ENCODE measurements at regions not wholly inside any gene's neighbourhood (a gene's known extent, or its start where the extent isn't known, plus 50 kb on each side); places are given as distances from the start of the nearest gene placed in this dataset.
"Not testable (repeated sequence)": the region's sequence is repeated elsewhere in the genome, so short reads cannot be mapped to it uniquely, and the experiment has no call there.

DNA sequence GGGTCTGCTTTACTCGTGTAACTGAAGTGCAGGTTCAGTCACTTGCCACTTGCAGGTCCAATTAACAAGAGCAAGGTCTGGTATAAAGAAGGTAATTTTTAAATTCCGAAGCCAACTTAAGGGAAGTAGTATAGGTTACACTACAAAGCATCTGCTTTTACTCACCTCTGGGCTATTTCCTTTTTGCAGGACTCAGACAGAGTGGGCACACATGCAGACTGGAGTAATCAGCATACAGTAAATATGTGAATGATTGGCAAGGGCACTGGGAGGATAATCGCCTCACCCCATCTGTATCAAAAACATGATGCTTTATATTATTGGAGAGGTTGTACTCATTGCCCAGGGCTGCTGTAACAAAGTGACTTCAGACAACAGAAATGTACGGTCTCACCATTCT, 160.1 kb upstream of the CDH5 start:
- no peak for DNase-seq (ENCODE audit: low spot score)

DNA sequence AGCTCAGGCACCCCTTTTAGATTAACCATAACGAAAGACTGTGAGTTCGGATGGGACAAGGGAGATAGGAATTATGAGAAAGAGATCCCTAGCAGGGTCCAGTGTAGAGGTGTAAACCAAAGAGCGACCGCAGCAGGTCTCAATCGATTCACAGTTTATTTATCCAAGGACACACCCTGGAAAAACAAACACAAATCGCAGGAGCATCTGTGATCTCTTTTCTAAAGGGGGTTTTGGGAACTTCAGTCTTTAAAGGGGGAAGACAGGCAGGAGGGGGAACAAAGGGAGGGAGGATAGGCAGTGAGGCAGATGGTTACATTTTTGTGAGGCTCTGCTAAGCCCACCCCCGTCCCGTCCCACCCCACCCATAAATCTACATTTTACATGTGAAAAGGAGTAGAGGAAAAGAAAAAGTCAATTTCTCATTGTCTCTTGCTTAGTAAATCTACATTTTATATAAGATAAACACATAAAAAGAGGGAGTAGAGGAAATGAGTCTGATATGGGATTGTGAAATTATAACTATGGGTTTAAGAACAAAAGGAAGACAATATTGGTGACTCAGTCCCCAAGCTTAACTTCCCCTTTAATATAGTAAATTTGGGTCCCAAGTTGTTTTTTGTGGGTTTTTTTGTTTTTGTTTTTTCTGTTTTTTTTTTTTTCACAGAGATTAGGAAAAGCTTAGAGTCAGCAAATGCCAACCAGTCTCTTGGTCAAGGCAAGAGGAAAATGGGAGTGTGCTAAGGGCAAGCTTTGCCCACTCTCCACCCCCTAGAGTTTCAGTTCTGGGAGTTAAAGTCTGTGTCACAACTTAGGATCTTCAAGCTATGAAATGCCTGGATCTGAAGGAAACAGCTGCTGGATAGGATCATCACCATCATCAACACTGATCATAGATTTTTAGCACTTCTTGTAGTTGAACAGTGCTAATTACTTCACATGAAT, 160.9 kb upstream of the CDH5 start:
- DNase-seq (ENCODE audit: low spot score): no peak

- DNase-seq (ENCODE audit: low spot score): no peak
Observed at GRCh38 chr16:66204756-66205155, 161.7 kb upstream of the CDH5 start.

DNA sequence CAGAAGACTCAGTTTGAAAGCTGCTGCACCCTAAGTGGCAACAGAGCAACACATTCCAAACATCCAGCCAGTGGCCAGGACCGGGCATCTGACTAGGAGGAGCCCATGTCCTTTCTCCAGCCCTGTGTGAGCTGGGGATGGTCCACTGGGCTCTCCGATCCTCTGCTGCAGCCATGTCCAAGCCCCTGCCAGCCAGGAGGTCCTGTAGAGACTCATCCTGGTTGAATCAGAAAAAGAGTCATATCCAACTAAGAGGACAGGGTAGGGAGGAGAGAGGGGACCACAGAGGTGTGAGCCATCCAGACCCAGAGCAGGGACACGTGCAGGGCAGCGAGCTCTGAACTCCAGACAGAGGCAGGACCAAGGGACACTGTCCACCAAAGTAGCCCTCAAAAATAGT, 163.0 kb upstream of the CDH5 start:
- DNase-seq (ENCODE audit: low spot score): no peak

DNA sequence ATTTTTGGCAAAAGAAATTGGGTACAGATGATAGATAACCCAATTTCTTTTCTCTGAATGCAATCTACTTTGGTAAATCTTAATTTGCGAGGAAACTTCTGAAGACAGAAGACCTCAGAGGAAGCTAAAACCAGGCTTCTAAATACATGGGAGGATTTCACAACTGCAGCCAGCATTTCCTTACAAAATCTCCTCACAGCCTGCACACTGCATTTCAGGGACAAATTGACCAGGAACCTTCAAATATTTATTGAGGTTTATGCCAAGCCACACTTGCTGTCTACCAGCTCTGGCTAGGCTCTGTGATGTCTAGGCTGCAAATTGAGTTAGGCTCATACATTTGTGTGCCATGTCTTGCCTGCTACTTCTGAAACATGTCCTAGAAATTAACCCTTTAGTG, 167.3 kb upstream of the CDH5 start:
- no peak for DNase-seq (ENCODE audit: low spot score)

DNA sequence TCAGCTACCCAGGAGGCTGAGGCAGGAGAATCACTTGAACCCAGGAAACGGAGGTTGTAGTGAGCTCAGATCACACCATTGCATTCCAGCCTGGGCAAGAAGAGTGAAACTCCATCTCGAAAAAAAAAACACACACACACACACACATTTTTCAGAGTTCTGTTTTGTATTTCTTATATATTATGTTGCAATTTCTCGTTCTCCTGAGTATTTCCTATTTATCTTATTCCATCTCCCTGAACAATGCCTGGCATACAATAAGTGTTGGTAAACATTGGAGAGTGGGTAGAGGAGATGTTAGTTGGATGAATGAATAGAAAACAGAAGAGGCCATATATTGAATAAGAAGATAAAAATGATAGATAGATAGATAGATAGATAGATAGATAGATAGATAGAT, 167.8 kb upstream of the CDH5 start:
- DNase-seq (ENCODE audit: low spot score): no peak

DNA sequence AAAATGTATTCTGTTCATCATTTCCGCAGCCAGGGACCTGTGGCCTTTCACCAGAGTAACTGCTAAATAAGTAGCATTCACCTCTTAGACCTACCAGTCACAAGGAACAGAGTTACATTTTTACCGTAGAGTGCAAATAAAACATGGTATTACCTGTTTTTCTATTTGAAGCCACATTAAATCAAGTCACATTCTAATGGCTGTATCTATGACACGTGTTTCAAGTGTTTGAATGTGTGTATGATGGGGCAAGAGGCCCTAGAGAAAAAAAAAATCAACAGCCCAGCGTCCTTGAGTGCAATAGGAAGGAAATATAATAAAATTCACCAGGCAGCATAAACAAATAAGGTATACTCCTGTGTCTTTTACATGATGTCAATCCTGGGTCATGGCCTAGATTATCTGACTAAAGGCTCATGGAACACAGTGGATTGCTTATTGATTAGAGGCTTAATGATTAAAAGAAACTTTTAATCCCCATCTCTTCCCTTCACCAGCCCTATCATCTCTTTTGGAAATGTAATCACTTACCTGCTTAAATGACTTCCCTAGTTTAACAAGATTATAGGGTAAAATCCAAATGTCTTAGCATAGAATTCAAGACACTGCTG, 168.7 kb upstream of the CDH5 start:
- DNase-seq (ENCODE audit: low spot score): no peak

- DNase-seq (ENCODE audit: low spot score): no peak
Observed at GRCh38 chr16:66196770-66197169, 169.7 kb upstream of the CDH5 start.

- DNase-seq (ENCODE audit: low spot score): no peak
Observed at GRCh38 chr16:66194866-66195265, 171.6 kb upstream of the CDH5 start.

- DNase-seq (ENCODE audit: low spot score): no peak
Observed at GRCh38 chr16:66193543-66194229, 172.8 kb upstream of the CDH5 start.

GRCh38 chr16:66190411-66190810, 176.1 kb upstream of the CDH5 start:
- no peak for DNase-seq (ENCODE audit: low spot score)

GRCh38 chr16:66189951-66190350, 176.5 kb upstream of the CDH5 start:
- no peak for DNase-seq (ENCODE audit: low spot score)

GRCh38 chr16:66188917-66189725, 177.4 kb upstream of the CDH5 start:
- DNase-seq (ENCODE audit: low spot score): no peak

- no peak for DNase-seq (ENCODE audit: low spot score)
Observed at GRCh38 chr16:66186251-66186785, 180.2 kb upstream of the CDH5 start.

- no peak for DNase-seq (ENCODE audit: low spot score)
Observed at GRCh38 chr16:66182592-66182991, 183.9 kb upstream of the CDH5 start.

GRCh38 chr16:66176731-66177130, 189.8 kb upstream of the CDH5 start:
- no peak for DNase-seq (ENCODE audit: low spot score)

DNA sequence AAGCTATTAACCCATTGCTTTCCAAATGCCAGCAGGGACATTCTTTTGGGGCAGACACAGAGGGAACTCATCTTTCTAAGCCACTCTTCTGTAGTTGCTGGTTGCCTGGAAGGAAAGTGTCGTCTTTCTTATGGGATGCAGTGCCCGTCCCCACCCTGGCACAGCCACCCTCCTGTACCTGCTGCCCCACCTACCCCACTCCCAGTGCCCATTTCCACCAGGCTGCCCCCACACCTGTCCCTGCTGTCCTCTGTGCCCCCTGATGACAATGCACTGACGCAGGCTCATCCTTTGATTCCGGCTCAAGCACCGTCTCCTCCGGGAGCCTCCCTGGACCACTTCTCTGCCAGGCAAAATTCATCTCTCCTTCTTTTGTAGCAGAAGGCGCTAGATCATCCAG, 190.4 kb upstream of the CDH5 start:
- no peak for DNase-seq (ENCODE audit: low spot score)

DNA sequence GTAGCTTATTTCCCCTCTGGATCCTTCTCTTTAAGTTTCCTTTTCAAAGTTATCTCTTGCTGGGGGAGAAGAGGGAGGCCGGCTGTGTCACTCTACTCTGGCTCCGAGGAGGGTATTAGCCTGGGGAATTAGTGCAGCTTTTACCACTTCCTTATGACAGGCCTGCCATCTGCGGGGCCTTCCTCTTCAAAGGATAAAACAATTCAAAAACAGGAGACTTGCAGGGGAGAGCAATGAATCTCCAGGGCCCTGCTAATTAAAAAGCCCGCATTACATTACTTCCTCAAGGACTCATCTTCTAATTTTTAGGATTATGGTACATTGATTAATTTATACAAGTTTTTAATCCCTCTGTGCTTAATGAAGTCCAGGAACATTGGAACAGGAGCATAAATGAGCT, 190.9 kb upstream of the CDH5 start:
- no peak for DNase-seq (ENCODE audit: low spot score)

- DNase-seq (ENCODE audit: low spot score): no peak
Observed at GRCh38 chr16:66175058-66175457, 191.4 kb upstream of the CDH5 start.

DNA sequence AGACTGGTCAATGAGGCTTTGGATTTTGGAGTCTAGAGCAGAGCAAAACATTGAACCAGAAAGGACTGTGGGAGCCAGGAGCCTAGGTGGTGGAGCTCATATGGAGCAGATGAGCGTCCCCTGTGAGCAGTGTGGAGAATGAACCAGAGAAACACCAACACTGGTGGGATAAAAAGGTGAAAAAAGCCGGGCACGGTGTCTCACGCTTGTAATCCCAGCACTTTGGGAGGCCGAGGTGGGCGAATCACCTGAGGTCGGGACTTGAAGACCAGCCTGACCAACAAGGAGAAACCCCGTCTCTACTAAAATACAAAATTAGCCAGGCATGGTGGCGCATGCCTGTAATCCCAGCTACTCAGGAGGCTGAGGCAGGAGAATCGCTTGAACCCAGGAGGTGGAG, 192.7 kb upstream of the CDH5 start:
- not testable (repeated sequence) for DNase-seq (ENCODE audit: low spot score)

- DNase-seq (ENCODE audit: low spot score): not testable (repeated sequence)
Observed at GRCh38 chr16:66173181-66173580, 193.3 kb upstream of the CDH5 start.

GRCh38 chr16:66172463-66172862, 194.0 kb upstream of the CDH5 start:
- no peak for DNase-seq (ENCODE audit: low spot score)
